GM13976 (cell line): ENCODE measurements at regions not wholly inside any gene's neighbourhood (a gene's known extent, or its start where the extent isn't known, plus 50 kb on each side); places are given as distances from the start of the nearest gene placed in this dataset.

ENCODE experiments used
- DNase-seq: peaks from one replicate; pipeline ENCODE4 v3.0.0; 2012; ENCODE audit warnings: low spot score
- CTCF ChIP-seq: IDR thresholded peaks from 2 replicates; pipeline ENCODE4 v1.5.1; 2012; ENCODE audit warnings: borderline replicate concordance, mild to moderate bottlenecking; ENCODE audit not compliant: insufficient read depth; ENCODE audit errors: extremely low read depth, missing control alignments, control extremely low read depth
- in situ Hi-C: fragments of 300-500 bp; cut with MboI; formaldehyde crosslinking; loops from one replicate; pipeline ENCODE4 v1.12.0; 2022; ENCODE audit warnings: low sequenced_read_pairs, mixed read lengths, inconsistent platforms; ENCODE audit not compliant: unreplicated experiment

- in situ Hi-C loops: no loop called here
- no peak for DNase-seq
- no peak for TF ChIP-seq CTCF
Observed at GRCh38 chr2:8402222-8402621, 279.6 kb upstream of the ID2 start.

DNA sequence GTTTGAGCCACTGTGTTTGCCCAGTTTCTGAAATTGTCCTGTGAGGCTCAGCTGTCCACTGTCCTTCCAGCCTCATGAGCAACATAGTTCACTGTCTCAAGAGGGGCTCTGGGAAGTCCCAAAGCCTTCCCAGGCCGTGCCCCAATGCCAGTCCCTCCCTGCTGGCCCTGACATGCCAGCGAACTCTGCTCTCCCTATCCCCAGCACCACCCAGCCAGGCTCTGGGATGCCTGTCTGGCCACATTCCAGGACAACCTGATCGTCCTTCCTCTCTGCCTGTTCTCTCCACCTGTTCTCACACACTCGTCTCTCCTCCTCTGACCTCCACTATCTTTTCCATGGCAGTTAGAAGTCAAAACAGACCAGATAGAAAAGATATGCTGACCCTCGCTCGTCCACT is 278.0 kb upstream of the ID2 start:
- TF ChIP-seq CTCF: no peak
- no peak for DNase-seq
- in situ Hi-C loops: no loop called here

DNA sequence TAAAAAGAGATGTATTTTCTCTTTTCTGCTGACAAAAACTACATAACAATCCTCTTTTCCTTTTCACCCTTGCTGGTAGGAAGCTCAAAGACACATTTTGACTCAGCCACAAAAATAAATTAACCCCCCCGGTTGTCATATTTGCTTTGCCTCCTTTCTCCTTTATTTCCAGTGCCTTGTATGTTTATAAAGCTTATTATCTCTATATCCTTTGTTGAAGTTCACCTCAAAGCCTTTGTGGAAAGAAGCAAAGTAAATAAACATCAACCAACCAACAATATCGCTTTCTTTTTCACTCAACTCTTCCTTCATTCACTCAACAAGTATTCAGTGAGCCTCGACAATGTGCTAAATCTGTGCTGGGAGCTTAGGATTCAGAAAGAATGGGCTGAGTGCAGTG is 276.5 kb upstream of the ID2 start:
- in situ Hi-C loops: no loop called here
- no peak for TF ChIP-seq CTCF
- no peak for DNase-seq

GRCh38 chr2:8406271-8406670 is 275.6 kb upstream of the ID2 start:
- no peak for TF ChIP-seq CTCF
- DNase-seq: no peak
- in situ Hi-C loops: no loop called here

GRCh38 chr2:8407332-8407731 is 274.5 kb upstream of the ID2 start:
- TF ChIP-seq CTCF: no peak
- no peak for DNase-seq
- in situ Hi-C loops: no loop called here

- peak; percentile 71 for DNase-seq
- in situ Hi-C loops: no loop called here
- TF ChIP-seq CTCF: no peak
Observed at GRCh38 chr2:8408560-8409460, 273.0 kb upstream of the ID2 start.
